ENCODE measurements at regions not wholly inside any gene's neighbourhood (a gene's known extent, or its start where the extent isn't known, plus 50 kb on each side); places are given as distances from the start of the nearest gene placed in this dataset.

- Histone ChIP-seq H3K27ac (replicated peaks) (no peak overlapping the region), H3K4me3 (replicated peaks; ENCODE audit: insufficient read depth, low read length) (no peak overlapping the region), H3K27me3 (ENCODE audit: insufficient read depth, poor library complexity, severe bottlenecking) (no peaks in the 10 kb centered on the region)
- TF ChIP-seq SPI1 (IDR thresholded peaks at IDR 0.05; ENCODE audit: borderline replicate concordance, low read depth) (no peak), POLR2AphosphoS5 (IDR thresholded peaks at IDR 0.05; ENCODE audit: low read depth) (no peak), CTCF (IDR thresholded peaks at IDR 0.05; ENCODE audit: insufficient read depth, low read length) (no peak), GABPA (IDR thresholded peaks at IDR 0.05; ENCODE audit: low read depth) (no peak), REST (IDR thresholded peaks at IDR 0.05; ENCODE audit: insufficient replicate concordance, low read depth) (no peak)
- no peak for DNase-seq (ENCODE audit: low read depth in 1 of 2, low spot score in 1 of 2)
Measured at GRCh38 chr15:96187341-96188305, 142.9 kb upstream of the NR2F2 start.

- DNase-seq (ENCODE audit: low read depth in 1 of 2, low spot score in 1 of 2) = no peak
- H3K4me3 ChIP-seq (replicated peaks; ENCODE audit: insufficient read depth, low read length) = no peak overlapping the region
- no peak for TF ChIP-seq REST (IDR thresholded peaks at IDR 0.05; ENCODE audit: insufficient replicate concordance, low read depth)
- no peak for TF ChIP-seq GABPA (IDR thresholded peaks at IDR 0.05; ENCODE audit: low read depth)
- TF ChIP-seq CTCF (IDR thresholded peaks at IDR 0.05; ENCODE audit: insufficient read depth, low read length) = no peak
- TF ChIP-seq POLR2AphosphoS5 (IDR thresholded peaks at IDR 0.05; ENCODE audit: low read depth) = no peak
- TF ChIP-seq SPI1 (IDR thresholded peaks at IDR 0.05; ENCODE audit: borderline replicate concordance, low read depth) = no peak
Measured at GRCh38 chr15:96197721-96198120, 132.8 kb upstream of the NR2F2 start.

GRCh38 chr15:96199111-96199510 lies 131.4 kb upstream of the NR2F2 start:
- Histone ChIP-seq H3K27ac (replicated peaks) (no peak overlapping the region), H3K27me3 (ENCODE audit: insufficient read depth, poor library complexity, severe bottlenecking) (no peaks in the 10 kb centered on the region), H3K4me3 (replicated peaks; ENCODE audit: insufficient read depth, low read length) (no peak overlapping the region)
- TF ChIP-seq POLR2AphosphoS5 (IDR thresholded peaks at IDR 0.05; ENCODE audit: low read depth) = no peak
- TF ChIP-seq GABPA (IDR thresholded peaks at IDR 0.05; ENCODE audit: low read depth) = no peak
- no peak for TF ChIP-seq SPI1 (IDR thresholded peaks at IDR 0.05; ENCODE audit: borderline replicate concordance, low read depth)
- no peak for DNase-seq (ENCODE audit: low read depth in 1 of 2, low spot score in 1 of 2)

More at GRCh38 chr15:96197721-96198120, 132.8 kb upstream of the NR2F2 start:
- H3K27me3 ChIP-seq (ENCODE audit: insufficient read depth, poor library complexity, severe bottlenecking) = no peaks in the 10 kb centered on the region
- H3K27ac ChIP-seq (replicated peaks) = no peak overlapping the region

GRCh38 chr15:96200357-96200967 lies 130.0 kb upstream of the NR2F2 start:
- H3K27ac ChIP-seq (replicated peaks) = no peak overlapping the region
- no peaks in the 10 kb centered on the region for H3K27me3 ChIP-seq (ENCODE audit: insufficient read depth, poor library complexity, severe bottlenecking)

More at GRCh38 chr15:96200357-96200967, 130.0 kb upstream of the NR2F2 start:
- DNase-seq (ENCODE audit: low read depth in 1 of 2, low spot score in 1 of 2) = no peak
- no peak overlapping the region for H3K4me3 ChIP-seq (replicated peaks; ENCODE audit: insufficient read depth, low read length)
- TF ChIP-seq GABPA (IDR thresholded peaks at IDR 0.05; ENCODE audit: low read depth) = no peak
- no peak for TF ChIP-seq REST (IDR thresholded peaks at IDR 0.05; ENCODE audit: insufficient replicate concordance, low read depth)
- TF ChIP-seq SPI1 (IDR thresholded peaks at IDR 0.05; ENCODE audit: borderline replicate concordance, low read depth) = no peak
- TF ChIP-seq POLR2AphosphoS5 (IDR thresholded peaks at IDR 0.05; ENCODE audit: low read depth) = no peak
- TF ChIP-seq CTCF (IDR thresholded peaks at IDR 0.05; ENCODE audit: insufficient read depth, low read length) = no peak
